ENCODE measurements at regions not wholly inside any gene's neighbourhood (a gene's known extent, or its start where the extent isn't known, plus 50 kb on each side); places are given as distances from the start of the nearest gene placed in this dataset.
A peak's percentile ranks its signal among the peaks of the same experiment; 100 is the strongest.

- DNase-seq (ENCODE audit: missing footprints) (no peak), ATAC-seq (no peak)
- intact Hi-C loops (cut with DNase I): no loop called here
Measured at GRCh38 chr3:176937541-176937940, 259.7 kb downstream of the TBL1XR1 start.

- intact Hi-C loops (cut with DNase I): no loop called here
- DNase-seq (ENCODE audit: missing footprints): no peak
- no peak for ATAC-seq
Measured at GRCh38 chr3:176935194-176935888, 261.9 kb downstream of the TBL1XR1 start.

- intact Hi-C loops (cut with DNase I): no loop called here
- no peak for ATAC-seq
- DNase-seq (ENCODE audit: missing footprints): no peak
Measured at GRCh38 chr3:176934698-176935097, 262.6 kb downstream of the TBL1XR1 start.

DNA sequence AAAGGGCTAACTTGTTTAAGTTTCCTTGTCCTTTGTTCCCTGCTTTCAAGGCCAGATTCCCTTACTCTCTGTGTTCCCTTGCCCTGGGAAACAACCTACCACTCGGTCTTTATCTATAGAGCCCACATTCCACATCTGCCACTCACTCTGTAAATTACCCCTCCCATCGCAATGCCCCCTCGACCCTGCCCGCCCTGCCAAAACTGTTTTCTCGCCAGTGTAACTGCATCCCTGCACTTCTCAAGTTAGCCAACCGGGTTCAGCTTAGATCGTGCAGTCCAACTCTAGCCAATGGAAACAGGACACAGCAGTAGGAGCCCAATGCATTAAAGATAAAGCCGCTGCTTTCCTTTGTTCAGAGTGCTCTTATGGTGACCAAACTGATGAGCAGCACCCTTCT, 263.6 kb downstream of the TBL1XR1 start:
- ATAC-seq (no peak), DNase-seq (ENCODE audit: missing footprints) (no peak)
- intact Hi-C loops (cut with DNase I): no loop called here

- ATAC-seq (no peak), DNase-seq (ENCODE audit: missing footprints) (no peak)
- intact Hi-C loops (cut with DNase I): no loop called here
Measured at GRCh38 chr3:176932433-176932832, 264.8 kb downstream of the TBL1XR1 start.

- no peak for ATAC-seq
- DNase-seq (ENCODE audit: missing footprints): no peak
- intact Hi-C loops (cut with DNase I): no loop called here
Measured at GRCh38 chr3:176931991-176932390, 265.3 kb downstream of the TBL1XR1 start.

DNA sequence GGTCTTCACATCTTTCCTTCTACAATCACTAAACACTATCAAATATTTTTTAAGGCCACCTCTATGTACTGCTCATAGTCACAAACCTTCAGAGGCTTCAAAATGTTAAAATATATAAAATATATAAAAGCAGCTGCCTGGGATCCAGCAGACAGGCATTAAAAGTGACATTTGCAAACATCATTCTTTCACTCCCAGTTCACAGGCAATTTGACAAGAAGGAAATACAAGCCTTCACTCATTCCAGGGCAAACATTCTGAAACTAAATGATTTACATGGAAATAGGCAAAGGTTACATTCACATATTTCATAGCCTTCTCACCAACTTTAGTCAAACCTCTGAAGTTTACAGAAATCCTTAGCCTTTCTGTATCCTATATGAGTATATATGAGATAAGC, 266.3 kb downstream of the TBL1XR1 start:
- intact Hi-C loops (cut with DNase I): no loop called here
- no peak for ATAC-seq

DNA sequence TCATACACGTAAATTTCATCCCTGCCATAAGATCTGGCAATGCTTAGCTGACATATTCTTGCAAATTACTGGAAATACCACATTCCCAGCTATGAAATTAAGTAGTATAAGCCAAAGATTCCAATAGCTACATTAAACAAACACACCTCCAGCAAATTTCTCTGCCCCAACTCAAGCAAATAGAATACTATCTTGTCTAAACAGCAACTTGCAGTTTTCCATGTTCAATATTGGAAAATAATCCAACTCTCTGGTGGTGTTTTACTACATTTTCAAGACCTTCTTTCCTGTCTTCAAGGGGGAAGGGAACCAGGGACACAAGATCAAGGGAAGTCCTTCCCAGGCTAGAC, 268.7 kb downstream of the TBL1XR1 start:
- DNase-seq (ENCODE audit: missing footprints) (no peak), ATAC-seq (no peak)
- intact Hi-C loops (cut with DNase I): no loop called here

More for the DNA sequence above, 266.3 kb downstream of the TBL1XR1 start:
- DNase-seq (ENCODE audit: missing footprints): no peak

GRCh38 chr3:176927706-176928581, 269.3 kb downstream of the TBL1XR1 start:
- intact Hi-C loops (cut with DNase I): no loop called here
- DNase-seq (ENCODE audit: missing footprints): no peak
- no peak for ATAC-seq

DNA sequence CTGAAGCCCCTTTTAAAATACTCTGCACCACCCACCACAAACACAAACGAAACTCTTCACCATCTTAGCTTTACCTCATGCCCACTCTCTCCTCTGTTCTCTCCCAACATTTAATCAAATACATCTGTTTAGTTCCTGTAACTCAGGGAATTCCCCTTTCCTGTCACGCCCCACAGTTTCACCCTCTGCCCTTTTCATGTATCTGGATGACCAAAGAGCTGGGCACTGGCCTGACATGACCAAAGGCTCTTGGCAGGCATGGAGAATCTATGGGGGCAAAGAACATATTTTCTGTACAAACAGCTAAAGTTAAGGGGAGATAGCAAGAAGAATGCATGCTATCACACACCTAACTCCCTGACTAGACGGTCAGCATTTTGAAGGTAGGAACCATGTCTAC, 270.0 kb downstream of the TBL1XR1 start:
- intact Hi-C loops (cut with DNase I): no loop called here
- ATAC-seq (no peak), DNase-seq (ENCODE audit: missing footprints) (no peak)

GRCh38 chr3:176926688-176927087, 270.6 kb downstream of the TBL1XR1 start:
- ATAC-seq: no peak
- intact Hi-C loops (cut with DNase I): no loop called here
- no peak for DNase-seq (ENCODE audit: missing footprints)

DNA sequence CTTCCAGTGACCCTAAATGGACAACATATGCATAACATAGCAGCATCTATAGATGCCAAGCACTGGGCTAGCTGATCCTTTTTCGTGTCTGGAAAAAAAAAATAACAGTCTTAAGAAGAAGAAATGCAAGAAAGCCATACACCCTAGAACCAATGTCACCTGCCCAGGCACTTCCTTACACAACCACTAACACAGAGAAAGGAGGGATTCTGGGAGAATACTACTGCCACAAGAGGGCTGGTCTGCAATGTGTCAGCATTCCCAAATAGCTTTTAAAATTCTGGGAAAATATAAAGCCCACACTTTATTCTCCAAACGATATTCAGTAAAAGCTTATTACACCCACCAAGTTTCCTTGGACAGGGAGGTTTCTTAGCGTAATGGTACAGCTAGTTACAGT, 271.2 kb downstream of the TBL1XR1 start:
- intact Hi-C loops (cut with DNase I): no loop called here
- DNase-seq (ENCODE audit: missing footprints) (no peak), ATAC-seq (no peak)

DNA sequence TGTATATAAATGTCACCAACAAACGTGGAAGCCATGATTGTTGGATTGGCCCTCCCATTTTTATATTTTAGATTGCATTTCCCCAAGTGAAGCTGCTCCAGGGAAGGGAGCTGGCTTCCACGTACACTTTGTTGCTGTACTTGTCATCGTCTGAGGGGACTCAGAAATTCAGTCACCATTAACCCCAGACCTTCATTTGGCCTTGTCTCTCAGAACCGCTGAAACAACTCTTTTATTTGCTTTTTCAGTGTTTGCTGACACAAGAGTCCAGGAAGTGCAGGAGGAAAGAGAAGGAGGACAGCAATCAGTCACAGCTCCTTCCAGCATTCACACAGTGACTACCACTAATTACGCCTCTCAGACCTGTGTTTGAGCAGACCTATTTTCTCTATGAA, 276.5 kb downstream of the TBL1XR1 start:
- intact Hi-C loops (cut with DNase I): no loop called here
- no peak for ATAC-seq
- no peak for DNase-seq (ENCODE audit: missing footprints)

GRCh38 chr3:176919836-176920765, 277.2 kb downstream of the TBL1XR1 start:
- DNase-seq (ENCODE audit: missing footprints): no peak
- intact Hi-C loops (cut with DNase I): no loop called here
- ATAC-seq: peak; percentile 13

DNA sequence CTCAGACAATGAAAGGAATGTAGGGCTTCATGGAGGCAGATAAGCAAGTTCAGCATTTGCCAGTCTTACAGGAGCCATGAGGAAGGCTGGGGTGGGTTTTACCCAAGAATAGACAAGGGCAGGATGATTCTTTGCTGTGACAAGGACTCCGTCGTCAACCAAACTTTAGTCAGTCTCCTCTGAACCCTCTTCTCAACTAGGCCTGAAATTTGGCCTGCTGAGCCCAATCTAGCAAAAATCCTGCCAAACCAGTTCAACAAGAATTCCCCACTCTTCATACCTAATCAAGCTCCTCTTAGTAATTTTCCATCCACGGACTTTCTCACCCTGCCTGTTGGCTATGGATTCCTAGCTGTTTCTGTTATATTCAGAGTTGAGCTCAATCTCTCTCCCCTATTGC, 280.5 kb downstream of the TBL1XR1 start:
- intact Hi-C loops (cut with DNase I): no loop called here
- DNase-seq (ENCODE audit: missing footprints): no peak
- ATAC-seq: no peak

DNA sequence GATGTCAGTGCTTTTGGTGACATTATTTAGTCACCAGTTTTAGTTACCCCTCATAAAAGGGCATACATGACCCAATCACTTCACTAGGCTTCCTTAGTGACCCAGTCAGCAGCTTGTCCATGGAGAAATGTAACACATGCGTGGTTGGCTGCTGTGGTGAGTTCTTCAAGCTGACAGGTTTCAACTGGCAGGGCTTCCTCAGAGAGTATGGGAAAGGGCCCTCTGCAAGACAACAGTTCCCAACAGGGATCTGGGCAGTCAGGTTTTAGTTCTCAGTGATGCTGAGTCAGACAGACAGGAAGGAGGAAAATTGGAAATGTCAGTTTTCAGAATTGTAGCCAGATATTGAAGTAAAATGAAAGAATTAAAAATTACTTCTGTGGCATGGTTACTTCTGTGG, 282.5 kb downstream of the TBL1XR1 start:
- no peak for ATAC-seq
- no peak for DNase-seq (ENCODE audit: missing footprints)
- intact Hi-C loops (cut with DNase I): no loop called here

DNA sequence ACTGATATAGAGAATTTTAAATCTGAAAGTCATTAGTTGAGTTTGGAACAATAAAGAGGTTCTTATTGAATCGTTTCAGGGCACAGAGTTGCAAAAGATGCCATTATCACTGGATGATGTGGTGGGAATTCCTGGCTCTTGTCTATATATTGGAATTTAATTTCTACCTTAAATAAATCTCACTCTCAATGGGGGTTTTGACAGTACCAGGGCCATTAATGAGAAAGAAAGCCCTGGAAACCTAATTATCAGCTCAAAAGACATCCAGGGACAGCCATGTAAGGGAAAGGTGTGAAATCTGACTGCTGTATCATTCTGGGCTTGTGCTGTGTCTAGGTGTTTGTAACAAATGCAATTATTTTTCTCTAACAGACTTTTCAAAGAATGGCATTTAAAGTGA, 285.7 kb downstream of the TBL1XR1 start:
- DNase-seq (ENCODE audit: missing footprints) (no peak), ATAC-seq (no peak)
- intact Hi-C loops (cut with DNase I): no loop called here

- intact Hi-C loops (cut with DNase I): no loop called here
- DNase-seq (ENCODE audit: missing footprints): no peak
- no peak for ATAC-seq
Measured at GRCh38 chr3:176909044-176909443, 288.2 kb downstream of the TBL1XR1 start.

- DNase-seq (ENCODE audit: missing footprints): no peak
- intact Hi-C loops (cut with DNase I): no loop called here
- ATAC-seq: peak; percentile 23
Measured at GRCh38 chr3:176906046-176906905, 291.0 kb downstream of the TBL1XR1 start.
